Keratinocyte (primary cell): ENCODE measurements at regions not wholly inside any gene's neighbourhood (a gene's known extent, or its start where the extent isn't known, plus 50 kb on each side); places are given as distances from the start of the nearest gene placed in this dataset.
"Not testable (repeated sequence)": the region's sequence is repeated elsewhere in the genome, so short reads cannot be mapped to it uniquely, and the experiment has no call there.

Source experiments
- DNase-seq: peaks from one replicate; pipeline ENCODE4 v3.0.0-alpha.2; 2011; ENCODE audit warnings: low read depth, missing footprints, low spot score
- FAIRE-seq: peaks from 2 replicates; lab custom pipeline; 2011; peaks lifted over from hg19 to GRCh38; lab: Jason Lieb, UNC
- H2AFZ ChIP-seq: 2 replicates; pipeline ENCODE4 v1.6.0; 2012; ENCODE audit warnings: low read length, control low read depth, inconsistent platforms; ENCODE audit not compliant: control insufficient read depth
- H3K27ac ChIP-seq: 2 replicates; pipeline ENCODE4 v1.5.1; 2011; ENCODE audit warnings: low read length; ENCODE audit not compliant: control insufficient read depth, insufficient read depth
- H3K27me3 ChIP-seq: 3 replicates; pipeline ENCODE4 v1.6.0; 2011; ENCODE audit warnings: low read length; ENCODE audit not compliant: control insufficient read depth, insufficient read depth; ENCODE audit errors: extremely low read depth
- H3K36me3 ChIP-seq, 2 experiments: 2 replicates in 1 of 2; 3 replicates in 1 of 2; pipeline ENCODE4 v1.5.1; 2011; ENCODE audit warnings: low read length in 2 of 2, mild to moderate bottlenecking in 1 of 2; ENCODE audit not compliant: control insufficient read depth in 2 of 2, insufficient read depth in 2 of 2; ENCODE audit errors: extremely low read depth in 1 of 2
- H3K4me1 ChIP-seq: 3 replicates; pipeline ENCODE4 v1.5.1; 2011; ENCODE audit warnings: low read length; ENCODE audit not compliant: control insufficient read depth, insufficient read depth; ENCODE audit errors: extremely low read depth
- H3K4me2 ChIP-seq: 3 replicates; pipeline ENCODE4 v1.6.0; 2011; ENCODE audit warnings: low read depth, low read length; ENCODE audit not compliant: control insufficient read depth, insufficient read depth; ENCODE audit errors: extremely low read depth
- H3K4me3 ChIP-seq, 3 experiments: fragments of 200-600 bp in 1 of 3; sonication (generic) in 1 of 3; 2 replicates in 2 of 3; 3 replicates in 1 of 3; pipeline ENCODE4 v1.5.1; 2011 to 2016; ENCODE audit warnings: low read length in 3 of 3, mild to moderate bottlenecking in 3 of 3, control low read depth in 2 of 3, inconsistent platforms in 1 of 3, low read depth in 1 of 3, mixed read lengths in 1 of 3, mixed run types in 1 of 3, moderate library complexity in 1 of 3; ENCODE audit not compliant: control insufficient read depth in 2 of 3, insufficient read depth in 2 of 3; ENCODE audit errors: extremely low read depth in 1 of 3
- H3K79me2 ChIP-seq: 2 replicates; pipeline ENCODE4 v1.6.0; 2012; ENCODE audit warnings: low read length; ENCODE audit not compliant: control insufficient read depth, insufficient read depth
- H3K9ac ChIP-seq: 3 replicates; pipeline ENCODE4 v1.6.0; 2011; ENCODE audit warnings: low read length; ENCODE audit not compliant: control insufficient read depth, insufficient read depth; ENCODE audit errors: extremely low read depth
- H3K9me1 ChIP-seq: 3 replicates; pipeline ENCODE4 v1.6.0; 2011; ENCODE audit warnings: low read length; ENCODE audit not compliant: control insufficient read depth, insufficient read depth; ENCODE audit errors: extremely low read depth
- H3K9me3 ChIP-seq: 2 replicates; pipeline ENCODE4 v1.5.1; 2012; ENCODE audit warnings: low read depth, low read length; ENCODE audit not compliant: control insufficient read depth
- H4K20me1 ChIP-seq: 3 replicates; pipeline ENCODE4 v1.6.0; 2011; ENCODE audit warnings: low read length; ENCODE audit not compliant: control insufficient read depth, insufficient read depth; ENCODE audit errors: extremely low read depth
- EZH2 ChIP-seq: IDR thresholded peaks from one replicate; pipeline ENCODE4 v1.6.1; 2012; ENCODE audit warnings: inconsistent platforms, mild to moderate bottlenecking, low read length, moderate library complexity
- dilution Hi-C: fragments of 300-500 bp; cut with MboI; formaldehyde crosslinking; loops from one replicate; pipeline ENCODE4 v1.7.0; 2020; ENCODE audit warnings: low sequenced_read_pairs; ENCODE audit not compliant: extremely low pct_ligation_motif_present
- TF ChIP-seq, protein P1 (sequence below), 3 experiments: IDR thresholded peaks in 1 of 3; conservative IDR thresholded peaks in 1 of 3; optimal IDR thresholded peaks in 1 of 3; 2 replicates in 2 of 3; 3 replicates in 1 of 3; pipeline versions ENCODE3 to v1.5.1; 2011; ENCODE audit warnings: low read length in 3 of 3, mild to moderate bottlenecking in 3 of 3, moderate library complexity in 2 of 3, control low read depth in 1 of 3, inconsistent platforms in 1 of 3; ENCODE audit not compliant: insufficient read depth in 2 of 3; ENCODE audit errors: extremely low read depth in 1 of 3

DNA sequence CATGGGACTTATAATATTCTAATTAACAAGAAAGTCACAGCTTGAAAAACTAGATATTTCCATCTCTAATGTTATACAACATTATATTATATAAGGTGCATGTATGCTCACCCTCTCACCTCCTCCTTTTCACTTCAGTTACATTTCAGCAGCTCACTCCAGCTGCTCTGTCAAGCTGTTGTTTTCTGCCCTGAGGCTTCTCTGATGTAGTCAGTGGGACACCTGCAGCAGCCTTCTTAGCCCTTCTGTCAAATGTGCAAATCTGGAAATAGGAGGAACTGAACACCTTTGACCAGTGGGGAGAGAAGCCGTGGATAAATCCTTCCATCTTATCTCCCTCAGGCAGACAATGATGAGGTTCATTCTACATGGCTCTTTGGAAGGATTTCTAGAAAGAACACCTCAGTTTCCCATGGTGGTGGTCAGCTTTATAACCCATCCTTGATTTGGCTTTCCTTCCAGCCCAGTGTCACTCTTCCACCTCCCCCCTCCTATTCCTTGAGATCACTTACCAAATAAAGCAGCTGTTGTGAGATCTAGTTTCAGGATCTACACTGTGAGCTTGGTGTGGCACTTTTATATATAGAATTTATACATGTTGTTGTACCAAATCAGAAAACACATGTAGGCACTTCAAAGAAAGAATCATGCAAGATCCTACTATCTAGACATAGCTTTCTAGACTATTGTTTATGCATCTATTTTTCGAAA is 79.6 kb upstream of the STK38L start:
- no peak overlapping the region for H3K4me2 ChIP-seq
- H3K4me3 ChIP-seq = no peak overlapping the region
- H3K9ac ChIP-seq = no peak overlapping the region
- DNase-seq = no peak
- TF ChIP-seq EZH2 = no peak
- TF ChIP-seq, protein P1, sequence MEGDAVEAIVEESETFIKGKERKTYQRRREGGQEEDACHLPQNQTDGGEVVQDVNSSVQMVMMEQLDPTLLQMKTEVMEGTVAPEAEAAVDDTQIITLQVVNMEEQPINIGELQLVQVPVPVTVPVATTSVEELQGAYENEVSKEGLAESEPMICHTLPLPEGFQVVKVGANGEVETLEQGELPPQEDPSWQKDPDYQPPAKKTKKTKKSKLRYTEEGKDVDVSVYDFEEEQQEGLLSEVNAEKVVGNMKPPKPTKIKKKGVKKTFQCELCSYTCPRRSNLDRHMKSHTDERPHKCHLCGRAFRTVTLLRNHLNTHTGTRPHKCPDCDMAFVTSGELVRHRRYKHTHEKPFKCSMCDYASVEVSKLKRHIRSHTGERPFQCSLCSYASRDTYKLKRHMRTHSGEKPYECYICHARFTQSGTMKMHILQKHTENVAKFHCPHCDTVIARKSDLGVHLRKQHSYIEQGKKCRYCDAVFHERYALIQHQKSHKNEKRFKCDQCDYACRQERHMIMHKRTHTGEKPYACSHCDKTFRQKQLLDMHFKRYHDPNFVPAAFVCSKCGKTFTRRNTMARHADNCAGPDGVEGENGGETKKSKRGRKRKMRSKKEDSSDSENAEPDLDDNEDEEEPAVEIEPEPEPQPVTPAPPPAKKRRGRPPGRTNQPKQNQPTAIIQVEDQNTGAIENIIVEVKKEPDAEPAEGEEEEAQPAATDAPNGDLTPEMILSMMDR (optimal IDR thresholded peaks at IDR 0.05 in 1 of 3, IDR thresholded peaks at IDR 0.05 in 1 of 3, conservative IDR thresholded peaks at IDR 0.05 in 1 of 3; ENCODE audit: extremely low read depth in 1 of 3, insufficient read depth in 2 of 3, low read length in 3 of 3) = no peak
- H3K27ac ChIP-seq = no peak overlapping the region
- H3K4me1 ChIP-seq = no peaks in the 10 kb centered on the region
- no peaks in the 10 kb centered on the region for H3K9me3 ChIP-seq
- H3K36me3 ChIP-seq = no peaks in the 10 kb centered on the region
- H3K9me1 ChIP-seq = no peaks in the 10 kb centered on the region
- H3K27me3 ChIP-seq = no peaks in the 10 kb centered on the region
- no peaks in the 10 kb centered on the region for H3K79me2 ChIP-seq
- FAIRE-seq = no peak
- dilution Hi-C loops = no loop called here
- no peak overlapping the region for H2AFZ ChIP-seq
- H4K20me1 ChIP-seq = no peaks in the 10 kb centered on the region

DNA sequence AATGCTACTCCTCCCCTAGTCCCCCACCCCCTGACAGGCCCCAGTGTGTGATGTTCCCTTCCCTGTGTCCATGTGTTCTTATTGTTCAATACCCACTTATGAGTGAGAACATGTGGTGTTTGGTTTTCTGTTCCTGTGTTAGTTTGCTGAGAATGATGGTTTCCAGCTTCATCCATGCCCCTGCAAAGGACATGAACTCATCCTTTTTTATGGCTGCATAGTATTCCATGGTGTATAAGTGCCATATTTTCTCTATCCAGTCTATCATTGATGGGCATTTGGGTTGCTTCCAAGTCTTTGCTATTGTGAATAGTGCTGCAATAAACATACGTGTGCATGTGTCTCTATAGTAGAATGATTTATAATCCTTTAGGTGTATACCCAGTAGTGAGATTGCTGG is 78.1 kb upstream of the STK38L start:
- H3K79me2 ChIP-seq, H3K9me1 ChIP-seq, H4K20me1 ChIP-seq, DNase-seq, H3K9me3 ChIP-seq, H3K4me2 ChIP-seq, H3K27ac ChIP-seq, dilution Hi-C loops, FAIRE-seq, H3K4me3 ChIP-seq, H3K36me3 ChIP-seq, H3K27me3 ChIP-seq, H2AFZ ChIP-seq, H3K9ac ChIP-seq, H3K4me1 ChIP-seq: not testable (repeated sequence)

DNA sequence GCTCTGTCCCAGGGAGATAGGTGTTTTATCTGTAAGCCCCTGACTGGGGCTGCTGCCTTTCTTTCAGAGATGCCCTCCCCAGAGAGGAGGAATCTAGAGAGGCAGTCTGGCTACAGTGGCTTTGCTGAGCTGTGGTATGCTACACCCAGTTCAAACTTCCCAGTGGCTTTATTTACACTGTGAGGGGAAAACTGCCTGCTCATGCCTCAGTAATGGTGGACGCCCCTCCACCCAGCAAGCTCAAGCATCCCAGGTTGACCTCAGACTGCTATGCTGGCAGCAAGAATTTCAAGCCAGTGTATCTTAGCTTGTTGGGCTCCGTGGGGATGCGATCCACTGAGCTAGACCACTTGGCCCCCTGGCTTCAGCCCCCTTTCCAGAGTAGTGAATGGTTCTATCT is 72.6 kb upstream of the STK38L start:
- H3K9me1 ChIP-seq, FAIRE-seq, H3K9ac ChIP-seq, H3K27ac ChIP-seq, H3K4me2 ChIP-seq, H4K20me1 ChIP-seq, dilution Hi-C loops, H3K9me3 ChIP-seq, DNase-seq, H3K36me3 ChIP-seq, H3K4me3 ChIP-seq, H3K79me2 ChIP-seq, H2AFZ ChIP-seq, H3K4me1 ChIP-seq, H3K27me3 ChIP-seq: not testable (repeated sequence)
